Dendritic cell treated with granulocyte-macrophage colony-stimulating factor and Interleukin-4, amounts not matched to agents 40 ng/mL and 50 ng/mL, for 4 days (primary cell): ENCODE measurements at regions not wholly inside any gene's neighbourhood (a gene's known extent, or its start where the extent isn't known, plus 50 kb on each side); places are given as distances from the start of the nearest gene placed in this dataset.
A peak's percentile ranks its signal among the peaks of the same experiment; 100 is the strongest.

Experiments used
- H3K27ac Mint-ChIP-seq: one replicate; pipeline ENCODE4 v1.8.0; 2022; ENCODE audit warnings: mild to moderate bottlenecking, mixed read lengths
- H3K27me3 Mint-ChIP-seq: one replicate; pipeline ENCODE4 v1.8.0; 2022; ENCODE audit warnings: mild to moderate bottlenecking, mixed read lengths
- H3K36me3 Mint-ChIP-seq: one replicate; pipeline ENCODE4 v1.8.0; 2022; ENCODE audit warnings: low read depth, mixed read lengths
- H3K4me1 Mint-ChIP-seq: one replicate; pipeline ENCODE4 v1.8.0; 2022; ENCODE audit warnings: low read depth, mixed read lengths
- H3K4me3 Mint-ChIP-seq: one replicate; pipeline ENCODE4 v1.8.0; 2022; ENCODE audit warnings: mild to moderate bottlenecking, moderate library complexity, mixed read lengths
- H3K9me3 Mint-ChIP-seq: one replicate; pipeline ENCODE4 v1.8.0; 2022; ENCODE audit warnings: mixed read lengths
- intact Hi-C: fragments of 100-400 bp; cut with micrococcal nuclease; formaldehyde crosslinking; loops from one replicate; pipeline ENCODE4 v1.15.0; 2022

- peaks cover 17% of the 10 kb centered on the region for H3K27me3 Mint-ChIP-seq
- no peak overlapping the region for H3K27ac Mint-ChIP-seq
- peaks cover 37% of the 10 kb centered on the region for H3K4me1 Mint-ChIP-seq
- H3K9me3 Mint-ChIP-seq, result peaks cover 8% of the 10 kb centered on the region
- peaks cover 8% of the 10 kb centered on the region for H3K36me3 Mint-ChIP-seq
- H3K4me3 Mint-ChIP-seq, result no peak overlapping the region
- intact Hi-C loops, result no loop called here
Measured at GRCh38 chr9:91119142-91119541, 242.6 kb downstream of the AUH start.

- Mint-ChIP-seq H3K36me3 (peaks cover 8% of the 10 kb centered on the region), H3K4me1 (peaks cover 37% of the 10 kb centered on the region), H3K9me3 (peaks cover 13% of the 10 kb centered on the region), H3K27ac (no peak overlapping the region), H3K27me3 (peaks cover 17% of the 10 kb centered on the region), H3K4me3 (no peak overlapping the region)
- intact Hi-C loops, result no loop called here
Measured at GRCh38 chr9:91119679-91120078, 242.0 kb downstream of the AUH start.

GRCh38 chr9:91120200-91120599 lies 241.5 kb downstream of the AUH start:
- Mint-ChIP-seq H3K9me3 (peaks cover 19% of the 10 kb centered on the region), H3K36me3 (peaks cover 8% of the 10 kb centered on the region), H3K4me1 (peaks cover 37% of the 10 kb centered on the region), H3K27me3 (peaks cover 17% of the 10 kb centered on the region), H3K4me3 (no peak overlapping the region), H3K27ac (no peak overlapping the region)
- intact Hi-C loops, result no loop called here

GRCh38 chr9:91122755-91123154 lies 239.0 kb downstream of the AUH start:
- Mint-ChIP-seq H3K36me3 (peaks cover 5% of the 10 kb centered on the region), H3K4me3 (no peak overlapping the region), H3K4me1 (peaks cover 22% of the 10 kb centered on the region), H3K27me3 (peaks cover 6% of the 10 kb centered on the region), H3K9me3 (peaks cover 25% of the 10 kb centered on the region), H3K27ac (no peak overlapping the region)
- intact Hi-C loops, result no loop called here

GRCh38 chr9:91126761-91127445 lies 234.8 kb downstream of the AUH start:
- intact Hi-C loops, result no loop called here

GRCh38 chr9:91127653-91128052 lies 234.1 kb downstream of the AUH start:
- no peaks in the 10 kb centered on the region for H3K36me3 Mint-ChIP-seq
- no peak overlapping the region for H3K27ac Mint-ChIP-seq
- H3K27me3 Mint-ChIP-seq, result no peaks in the 10 kb centered on the region
- peaks cover 18% of the 10 kb centered on the region for H3K9me3 Mint-ChIP-seq
- intact Hi-C loops, result no loop called here
- peaks cover 28% of the 10 kb centered on the region for H3K4me1 Mint-ChIP-seq
- no peak overlapping the region for H3K4me3 Mint-ChIP-seq

More at GRCh38 chr9:91126761-91127445, 234.8 kb downstream of the AUH start:
- Mint-ChIP-seq H3K9me3 (peaks cover 21% of the 10 kb centered on the region), H3K27ac (no peak overlapping the region), H3K36me3 (no peaks in the 10 kb centered on the region), H3K4me1 (peaks cover 21% of the 10 kb centered on the region), H3K4me3 (no peak overlapping the region), H3K27me3 (no peaks in the 10 kb centered on the region)

GRCh38 chr9:91130796-91131318 lies 230.9 kb downstream of the AUH start:
- no peak overlapping the region for H3K4me3 Mint-ChIP-seq
- peaks cover 29% of the 10 kb centered on the region for H3K4me1 Mint-ChIP-seq
- peak overlapping the region; percentile 70 for H3K27ac Mint-ChIP-seq
- H3K27me3 Mint-ChIP-seq, result no peaks in the 10 kb centered on the region
- peaks cover 7% of the 10 kb centered on the region for H3K36me3 Mint-ChIP-seq
- intact Hi-C loops, result no loop called here
- peaks cover under 1% of the 10 kb centered on the region for H3K9me3 Mint-ChIP-seq

- no peak overlapping the region for H3K4me3 Mint-ChIP-seq
- peaks cover 29% of the 10 kb centered on the region for H3K4me1 Mint-ChIP-seq
- intact Hi-C loops, result no loop called here
- peaks cover 11% of the 10 kb centered on the region for H3K36me3 Mint-ChIP-seq
- peaks cover 2% of the 10 kb centered on the region for H3K27me3 Mint-ChIP-seq
- peak overlapping the region; percentile 70 for H3K27ac Mint-ChIP-seq
- no peaks in the 10 kb centered on the region for H3K9me3 Mint-ChIP-seq
Measured at GRCh38 chr9:91131433-91131839, 230.3 kb downstream of the AUH start.

- intact Hi-C loops, result no loop called here
- Mint-ChIP-seq H3K4me1 (peaks cover 29% of the 10 kb centered on the region), H3K9me3 (no peaks in the 10 kb centered on the region), H3K36me3 (peaks cover 11% of the 10 kb centered on the region), H3K27me3 (peaks cover 3% of the 10 kb centered on the region), H3K4me3 (no peak overlapping the region), H3K27ac (peak overlapping the region; percentile 72)
Measured at GRCh38 chr9:91132576-91133073, 229.1 kb downstream of the AUH start.

- H3K4me3 Mint-ChIP-seq, result no peak overlapping the region
- intact Hi-C loops, result no loop called here
- H3K27me3 Mint-ChIP-seq, result peaks cover 5% of the 10 kb centered on the region
- no peaks in the 10 kb centered on the region for H3K9me3 Mint-ChIP-seq
- peaks cover 29% of the 10 kb centered on the region for H3K4me1 Mint-ChIP-seq
- peaks cover 11% of the 10 kb centered on the region for H3K36me3 Mint-ChIP-seq
- no peak overlapping the region for H3K27ac Mint-ChIP-seq
Measured at GRCh38 chr9:91134608-91135007, 227.1 kb downstream of the AUH start.

GRCh38 chr9:91137391-91137790 lies 224.3 kb downstream of the AUH start:
- H3K9me3 Mint-ChIP-seq, result no peaks in the 10 kb centered on the region
- peaks cover 20% of the 10 kb centered on the region for H3K4me1 Mint-ChIP-seq
- H3K36me3 Mint-ChIP-seq, result peaks cover 11% of the 10 kb centered on the region
- H3K4me3 Mint-ChIP-seq, result no peak overlapping the region
- peaks cover 5% of the 10 kb centered on the region for H3K27me3 Mint-ChIP-seq
- intact Hi-C loops, result no loop called here
- H3K27ac Mint-ChIP-seq, result no peak overlapping the region

- Mint-ChIP-seq H3K36me3 (peaks cover 11% of the 10 kb centered on the region), H3K4me3 (no peak overlapping the region), H3K4me1 (peaks cover 29% of the 10 kb centered on the region), H3K9me3 (no peaks in the 10 kb centered on the region), H3K27me3 (peaks cover 5% of the 10 kb centered on the region), H3K27ac (peak overlapping the region; percentile 59)
- intact Hi-C loops, result no loop called here
Measured at GRCh38 chr9:91138760-91139159, 223.0 kb downstream of the AUH start.

GRCh38 chr9:91141407-91141965 lies 220.2 kb downstream of the AUH start:
- H3K27me3 Mint-ChIP-seq, result peaks cover 3% of the 10 kb centered on the region
- no peaks in the 10 kb centered on the region for H3K36me3 Mint-ChIP-seq
- H3K4me3 Mint-ChIP-seq, result no peak overlapping the region
- peak overlapping the region; percentile 93 for H3K27ac Mint-ChIP-seq
- no peaks in the 10 kb centered on the region for H3K9me3 Mint-ChIP-seq
- peaks cover 48% of the 10 kb centered on the region for H3K4me1 Mint-ChIP-seq
- intact Hi-C loops, result loop anchor here (5.0 to 10.0 kb wide), 2 partner anchors 47 to 104 kb away; no protein-coding TSS in a partner anchor

GRCh38 chr9:91143162-91143561 lies 218.6 kb downstream of the AUH start:
- Mint-ChIP-seq H3K4me3 (no peak overlapping the region), H3K27me3 (peaks cover 2% of the 10 kb centered on the region), H3K4me1 (peaks cover 65% of the 10 kb centered on the region), H3K27ac (peak overlapping the region; percentile 93), H3K9me3 (no peaks in the 10 kb centered on the region), H3K36me3 (peaks cover 4% of the 10 kb centered on the region)
- intact Hi-C loops, result loop anchor here (5.0 to 10.0 kb wide), 2 partner anchors 48 to 106 kb away; no protein-coding TSS in a partner anchor
